T-helper 2 cell (primary cell): ENCODE measurements at regions not wholly inside any gene's neighbourhood (a gene's known extent, or its start where the extent isn't known, plus 50 kb on each side); places are given as distances from the start of the nearest gene placed in this dataset.
"Not testable (repeated sequence)": the region's sequence is repeated elsewhere in the genome, so short reads cannot be mapped to it uniquely, and the experiment has no call there.

Experiments
- DNase-seq, 5 experiments: peaks; one replicate each; pipeline versions ENCODE4 v3.0.0 to v3.0.0-alpha.2; 2012 to 2022

GRCh38 chr1:227415115-227415790 is 97.0 kb upstream of the CDC42BPA start:
- DNase-seq: no peak

- no peak for DNase-seq
These were observed 92.8 kb upstream of the CDC42BPA start for GRCh38 chr1:227411066-227411465.

- not testable (repeated sequence) for DNase-seq
These were observed 88.0 kb upstream of the CDC42BPA start for GRCh38 chr1:227406332-227406731.

DNA sequence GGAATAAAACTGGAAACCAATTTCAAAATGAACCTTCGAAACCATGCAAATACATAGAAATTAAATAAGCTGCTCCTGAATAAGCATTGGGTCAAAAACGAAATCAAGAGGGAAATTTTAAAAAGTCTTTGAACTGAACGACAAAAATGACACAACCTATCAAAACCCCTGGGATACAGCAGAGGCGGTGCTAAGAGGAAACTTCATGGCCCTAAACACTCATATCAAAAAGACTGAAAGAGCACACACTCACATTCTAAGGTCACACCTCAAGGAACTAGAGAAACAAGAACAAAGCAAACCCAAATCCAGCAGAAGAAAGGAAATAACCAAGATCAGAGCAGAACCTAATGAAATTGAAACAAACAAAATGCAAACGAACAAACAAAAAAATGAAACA is 85.2 kb upstream of the CDC42BPA start:
- DNase-seq: peak in 1 of 5 experiments; percentile 26

GRCh38 chr1:227401562-227402342 is 83.5 kb upstream of the CDC42BPA start:
- no peak for DNase-seq

DNA sequence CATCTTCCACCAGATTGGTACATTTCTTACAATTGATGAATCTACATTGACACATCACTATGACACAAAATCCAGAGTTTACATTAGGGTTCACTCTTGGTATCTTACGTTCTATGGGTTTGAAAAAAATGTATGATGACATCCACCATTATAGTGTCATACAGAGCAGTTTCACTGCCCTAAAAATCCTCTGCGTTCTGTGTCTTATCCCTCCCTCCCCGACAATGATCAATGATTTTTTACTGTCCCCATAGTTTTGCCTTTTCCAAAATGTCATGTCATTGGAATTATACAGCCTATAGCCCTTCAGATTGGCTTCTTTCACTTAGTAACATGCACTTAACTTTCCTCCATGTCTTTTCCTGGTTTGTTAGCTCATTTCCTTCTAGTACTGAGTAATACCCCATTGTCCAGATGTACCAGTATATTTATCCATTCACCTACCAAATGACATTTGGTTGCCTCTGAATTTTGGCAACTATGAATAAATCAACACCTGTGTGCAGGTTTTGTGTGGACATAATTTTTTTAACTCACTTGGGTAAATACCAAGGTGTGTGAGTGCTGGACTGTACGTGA is 80.9 kb upstream of the CDC42BPA start:
- DNase-seq: no peak

GRCh38 chr1:227397354-227397978 is 79.2 kb upstream of the CDC42BPA start:
- no peak for DNase-seq

DNA sequence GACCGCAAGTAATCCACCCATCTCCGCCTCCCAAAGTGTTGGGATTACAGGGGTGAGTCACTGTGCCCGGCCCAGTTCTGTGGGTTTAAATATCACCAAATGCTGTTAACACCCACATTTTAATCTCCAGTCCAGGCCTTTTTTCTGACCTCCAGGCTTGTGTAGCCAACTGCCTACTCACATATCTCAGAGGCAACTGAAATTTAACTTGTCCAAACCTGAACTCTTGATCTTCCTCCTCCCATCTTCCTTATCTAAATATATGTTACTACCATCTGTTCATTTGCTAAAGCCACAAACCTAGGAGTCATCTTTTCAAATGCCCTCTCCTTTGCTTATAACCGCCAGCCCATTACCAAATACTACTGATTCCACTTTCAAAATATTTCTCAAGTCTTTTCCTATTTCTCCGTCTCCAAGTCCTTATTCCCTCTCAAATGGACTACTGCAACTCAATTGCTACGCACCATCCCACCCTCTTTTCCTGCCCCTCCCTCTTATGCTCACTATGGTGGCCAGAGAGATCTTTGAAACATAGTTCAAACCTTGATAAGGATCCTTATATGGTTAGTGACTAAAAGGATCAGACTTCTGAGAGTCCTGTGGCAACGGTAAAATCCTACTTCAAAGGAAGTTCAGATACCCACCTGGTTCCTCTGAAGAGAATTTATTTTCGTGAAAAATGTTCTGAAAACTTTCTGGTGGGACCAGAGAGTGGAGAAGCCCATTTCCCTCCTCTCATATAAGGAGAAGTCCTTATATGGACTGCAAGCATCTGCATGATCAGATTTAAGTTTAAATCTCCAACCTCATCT is 78.5 kb upstream of the CDC42BPA start:
- DNase-seq: peak in 1 of 5 experiments; percentile 75

- no peak for DNase-seq
These were observed 77.2 kb upstream of the CDC42BPA start for GRCh38 chr1:227395426-227396028.

DNA sequence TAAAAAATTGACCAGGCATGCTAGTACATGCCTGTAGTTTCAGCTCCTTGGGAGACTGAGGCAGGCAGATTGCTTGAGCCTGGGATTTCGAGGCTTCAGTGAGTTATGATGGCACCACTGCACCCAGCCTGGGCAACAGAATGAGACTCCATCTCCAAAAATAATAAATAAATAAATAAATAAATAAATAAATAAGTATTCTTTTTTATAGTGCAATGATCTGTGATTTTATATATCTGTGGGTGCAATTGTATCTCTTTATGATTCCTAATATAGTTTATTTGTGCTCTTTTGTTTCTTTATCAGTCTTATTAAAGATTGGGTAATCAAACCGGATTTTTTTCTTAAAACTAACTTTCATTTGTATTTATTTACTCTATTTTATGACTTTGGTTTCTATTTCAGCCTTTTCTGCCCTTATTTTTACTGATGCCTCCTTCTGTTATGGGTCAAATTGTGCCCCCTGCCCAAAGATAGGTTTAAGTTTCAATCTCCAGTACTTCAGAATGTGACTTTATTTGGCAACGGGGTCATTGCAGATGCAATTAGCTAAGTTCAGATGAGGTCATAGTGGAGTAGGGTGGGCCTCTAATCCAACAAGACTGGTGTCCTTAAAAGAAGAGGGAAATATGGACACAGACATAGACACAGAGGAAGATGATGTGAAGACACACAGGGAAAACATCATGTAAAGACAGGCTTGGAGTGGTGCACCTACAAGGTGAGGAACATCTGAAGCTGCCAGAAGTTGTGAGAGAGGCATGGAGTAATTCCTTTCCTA is 74.9 kb upstream of the CDC42BPA start:
- DNase-seq: no peak

DNA sequence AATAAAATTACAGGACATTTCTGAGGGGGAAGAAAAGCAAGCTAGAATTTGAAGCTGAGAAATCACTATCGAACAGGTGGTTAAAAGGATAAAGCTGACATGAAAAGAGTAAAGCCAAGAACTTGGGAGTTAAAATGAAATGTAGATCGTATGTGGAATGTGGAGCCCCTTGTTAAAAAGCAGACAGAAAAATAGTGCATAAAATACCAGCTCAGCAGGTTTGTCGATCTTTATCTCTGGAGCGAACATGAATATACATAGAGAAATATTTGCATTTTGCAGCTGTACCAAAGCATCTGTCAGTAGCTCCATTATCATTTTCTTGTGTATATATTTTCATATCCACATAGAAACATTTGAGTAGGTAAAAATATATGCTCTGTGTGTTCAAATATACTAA is 73.6 kb upstream of the CDC42BPA start:
- DNase-seq: no peak

- no peak for DNase-seq
These were observed 72.9 kb upstream of the CDC42BPA start for GRCh38 chr1:227391211-227391610.

DNA sequence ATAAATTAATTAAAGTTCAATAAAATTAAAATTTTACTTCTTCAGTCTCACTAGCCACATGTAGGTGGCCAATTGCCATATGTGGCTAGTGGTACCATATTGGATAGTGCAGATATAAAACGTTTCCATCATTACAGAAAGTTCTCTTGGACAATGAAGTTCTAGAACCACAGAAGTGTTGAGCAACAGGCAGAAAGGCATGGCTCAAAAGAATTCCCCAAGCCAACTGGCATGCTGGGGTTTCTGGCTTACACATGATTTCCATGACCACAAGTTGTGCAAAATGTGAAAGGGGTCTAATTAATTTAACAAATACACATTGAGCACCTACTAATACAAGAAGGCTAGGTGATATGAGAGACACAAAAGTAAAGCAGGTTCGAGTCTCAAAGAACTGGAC is 72.2 kb upstream of the CDC42BPA start:
- DNase-seq: no peak

GRCh38 chr1:227388214-227389168 is 70.2 kb upstream of the CDC42BPA start:
- DNase-seq: no peak

GRCh38 chr1:227379555-227379892 is 61.2 kb upstream of the CDC42BPA start:
- no peak for DNase-seq

DNA sequence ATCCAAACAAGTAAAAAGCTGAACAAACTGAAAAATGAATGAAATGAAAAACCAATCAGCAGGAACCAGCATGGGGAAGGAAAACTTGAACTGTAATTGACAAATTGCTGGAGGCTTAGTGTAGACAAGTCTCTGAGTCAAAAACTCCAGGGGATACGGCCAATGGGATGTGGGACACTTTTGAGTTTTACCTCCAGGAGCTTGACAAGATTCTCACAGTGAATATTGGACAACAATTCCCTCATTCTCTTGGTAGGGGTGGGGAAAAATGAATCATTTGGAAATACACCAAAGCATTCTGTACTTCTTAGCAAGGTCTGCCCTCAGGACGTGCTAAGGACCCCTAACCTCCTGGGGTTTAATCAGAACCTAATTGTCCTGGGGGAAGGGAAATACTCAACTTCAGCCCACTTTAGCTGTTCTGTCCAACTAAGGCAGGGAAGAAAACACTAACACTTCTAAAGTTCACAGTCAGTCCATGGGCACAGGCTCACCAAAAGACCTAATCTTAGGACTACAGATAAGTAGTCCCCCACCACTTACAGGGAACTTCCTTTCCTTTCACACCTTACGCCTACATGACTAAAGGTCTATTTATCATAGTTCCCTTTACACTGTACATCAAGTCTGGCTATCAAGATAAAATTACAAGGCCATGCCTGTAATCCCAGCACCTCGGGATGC is 60.7 kb upstream of the CDC42BPA start:
- no peak for DNase-seq

DNA sequence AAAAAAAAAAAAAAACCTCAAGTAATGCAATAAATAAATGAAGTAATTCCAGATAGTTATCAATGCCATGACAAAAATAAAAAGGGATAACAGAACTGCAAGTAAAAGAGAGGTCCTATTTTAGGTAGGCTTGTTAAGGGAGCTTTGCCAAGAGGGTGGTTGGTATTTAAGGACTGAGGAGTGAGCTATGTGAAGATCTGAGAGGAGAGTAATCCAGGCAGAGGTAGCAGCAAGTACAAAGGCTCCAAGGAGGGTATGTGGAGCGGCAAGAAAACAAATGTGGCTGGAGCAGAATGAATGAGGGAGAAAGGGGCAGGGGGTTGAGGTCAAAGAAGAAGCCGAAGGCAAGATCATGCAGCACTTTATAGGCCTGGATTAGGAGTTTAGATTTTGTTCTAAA is 59.9 kb upstream of the CDC42BPA start:
- no peak for DNase-seq

DNA sequence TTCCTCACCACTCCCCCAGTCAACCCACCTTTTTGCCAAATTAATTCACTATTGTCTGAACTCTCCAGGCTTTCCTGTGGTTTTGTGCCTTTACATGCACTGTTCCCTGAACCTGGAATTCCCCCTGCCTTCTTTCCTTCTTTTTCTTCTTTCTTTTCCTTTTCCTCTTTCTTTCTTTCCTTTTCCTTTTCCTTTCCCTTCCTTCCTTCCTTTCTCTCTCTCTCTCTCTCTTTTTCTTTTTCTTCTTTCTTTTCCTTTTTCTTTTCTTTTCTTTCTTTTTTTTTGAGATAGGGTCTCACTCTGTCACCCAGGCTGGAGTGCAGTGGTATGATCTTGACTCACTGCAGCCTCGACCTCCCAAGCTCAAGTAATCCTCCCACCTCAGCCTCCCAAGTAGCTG is 56.6 kb upstream of the CDC42BPA start:
- no peak for DNase-seq

DNA sequence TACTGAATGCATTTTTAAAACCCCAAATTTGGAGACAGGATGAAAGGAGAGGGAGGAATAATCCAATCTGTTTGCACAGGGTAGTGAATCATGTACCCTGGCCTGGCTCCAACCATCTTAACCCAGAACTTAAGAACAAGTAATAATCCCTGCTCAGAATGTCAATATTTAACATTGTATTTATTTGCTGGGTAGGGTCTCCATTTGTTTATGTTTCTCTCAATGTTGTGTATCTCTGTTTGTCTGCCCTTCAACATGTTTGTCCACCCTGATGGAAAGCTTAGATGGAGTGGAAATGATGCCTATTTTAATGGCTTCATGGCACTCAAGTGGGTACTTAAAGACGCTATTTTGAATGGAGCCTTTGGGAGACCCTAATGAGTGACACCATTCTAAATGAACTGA is 54.4 kb upstream of the CDC42BPA start:
- no peak for DNase-seq
